IMR-90 (cell line): ENCODE measurements at regions not wholly inside any gene's neighbourhood (a gene's known extent, or its start where the extent isn't known, plus 50 kb on each side); places are given as distances from the start of the nearest gene placed in this dataset.

Experiments used
- ATAC-seq: fragments of 200-7000 bp; cut with Tn5 transposase; 2 replicates; pipeline ENCODE4 v1.9.1; 2020; ENCODE audit warnings: low read depth, mild to moderate bottlenecking, moderate library complexity
- BruUV-seq: library from RNA; stranded (reverse); fragments of 400-500 nt; replicated peaks from 2 replicates; lab custom pipeline; 2021; lab: Mats Ljungman, UMichigan
- CTCF ChIA-PET: fragments of 300-600 bp; formaldehyde crosslinking; extraction: SDS; loops from one replicate; lab custom pipeline; 2021; ENCODE audit warnings: antibody characterized with exemption; lab: Yijun Ruan, JAX
- POLR2A ChIA-PET: fragments of 300-600 bp; sonication (Branson Sonifier 250); formaldehyde crosslinking; loops from one replicate; lab custom pipeline; 2022; ENCODE audit warnings: antibody characterized with exemption; ENCODE audit not compliant: unreplicated experiment; lab: Charles Lee
- DNase-seq: peaks from one replicate; pipeline ENCODE4 v3.0.0; 2013
- H2AFZ ChIP-seq: replicated peaks from 2 replicates; pipeline ENCODE3; 2013; ENCODE audit warnings: low read length, mild to moderate bottlenecking; ENCODE audit not compliant: poor library complexity
- H2AK5ac ChIP-seq: 2 replicates; pipeline ENCODE4 v1.6.1; 2013; ENCODE audit warnings: low read depth, low read length, inconsistent platforms
- H2AK9ac ChIP-seq: replicated peaks from 2 replicates; pipeline ENCODE3; 2013; ENCODE audit warnings: mild to moderate bottlenecking, low read depth, low read length, moderate library complexity; ENCODE audit not compliant: poor library complexity
- H2BK120ac ChIP-seq: 2 replicates; pipeline ENCODE4 v1.6.1; 2013; ENCODE audit warnings: low read depth, low read length, inconsistent platforms
- H2BK15ac ChIP-seq: 3 replicates; pipeline ENCODE4 v1.6.1; 2013; ENCODE audit warnings: low read depth, low read length, inconsistent platforms
- H2BK20ac ChIP-seq: 2 replicates; pipeline ENCODE4 v1.6.1; 2013; ENCODE audit warnings: low read depth, mild to moderate bottlenecking, inconsistent platforms, low read length, moderate library complexity
- H2BK5ac ChIP-seq: 2 replicates; pipeline ENCODE4 v1.6.1; 2013; ENCODE audit warnings: mild to moderate bottlenecking, low read depth, low read length, inconsistent platforms; ENCODE audit not compliant: poor library complexity, severe bottlenecking
- H3K14ac ChIP-seq: replicated peaks from 2 replicates; pipeline ENCODE4 v1.6.1; 2013; ENCODE audit warnings: low read depth, low read length, inconsistent platforms
- H3K18ac ChIP-seq: 2 replicates; pipeline ENCODE4 v1.6.1; 2013; ENCODE audit warnings: low read depth, low read length, control low read depth
- H3K23ac ChIP-seq: 2 replicates; pipeline ENCODE4 v1.6.1; 2013; ENCODE audit warnings: low read depth, low read length, inconsistent platforms
- H3K27ac ChIP-seq: 2 replicates; pipeline ENCODE4 v1.5.1; 2013; ENCODE audit warnings: mild to moderate bottlenecking, control low read depth, low read length; ENCODE audit not compliant: insufficient read depth
- H3K27me3 ChIP-seq: 2 replicates; pipeline ENCODE4 v1.6.1; 2013; ENCODE audit warnings: low read length; ENCODE audit not compliant: control insufficient read depth, insufficient read depth
- H3K36me3 ChIP-seq: 2 replicates; pipeline ENCODE4 v1.6.1; 2013; ENCODE audit warnings: low read length, mixed read lengths; ENCODE audit not compliant: control insufficient read depth, insufficient read depth
- H3K4ac ChIP-seq: 2 replicates; pipeline ENCODE4 v1.6.1; 2013; ENCODE audit warnings: low read depth, low read length, inconsistent platforms
- H3K4me1 ChIP-seq: 2 replicates; pipeline ENCODE4 v1.6.1; 2013; ENCODE audit warnings: low read length, mixed read lengths; ENCODE audit not compliant: control insufficient read depth, insufficient read depth
- H3K4me2 ChIP-seq: 2 replicates; pipeline ENCODE4 v1.6.1; 2013; ENCODE audit warnings: low read depth, mild to moderate bottlenecking, control low read depth, low read length, moderate library complexity
- H3K4me3 ChIP-seq: 2 replicates; pipeline ENCODE4 v1.5.1; 2013; ENCODE audit warnings: low read depth, mild to moderate bottlenecking, control low read depth, low read length, moderate library complexity; ENCODE audit not compliant: insufficient read depth
- H3K56ac ChIP-seq: 2 replicates; pipeline ENCODE4 v1.6.1; 2013; ENCODE audit warnings: low read length, inconsistent platforms; ENCODE audit not compliant: insufficient read depth; ENCODE audit errors: extremely low read depth
- H3K79me1 ChIP-seq, 2 experiments: 2 replicates each; pipeline ENCODE4 v1.6.1; 2013; ENCODE audit warnings: low read length in 2 of 2, inconsistent platforms in 1 of 2, low read depth in 1 of 2
- H3K9ac ChIP-seq: 2 replicates; pipeline ENCODE4 v1.6.1; 2013; ENCODE audit warnings: low read depth, low read length, control low read depth
- H3K9me1 ChIP-seq: 2 replicates; pipeline ENCODE4 v1.6.1; 2013; ENCODE audit warnings: low read length, inconsistent platforms; ENCODE audit not compliant: insufficient read depth
- H3K9me3 ChIP-seq: 2 replicates; pipeline ENCODE4 v1.6.1; 2013; ENCODE audit warnings: low read length; ENCODE audit not compliant: control insufficient read depth, insufficient read depth
- H4K20me1 ChIP-seq: 2 replicates; pipeline ENCODE4 v1.6.1; 2013; ENCODE audit warnings: low read length, inconsistent platforms; ENCODE audit not compliant: insufficient read depth
- H4K5ac ChIP-seq: 2 replicates; pipeline ENCODE4 v1.6.1; 2013; ENCODE audit warnings: mild to moderate bottlenecking, low read depth, low read length, control low read depth
- H4K8ac ChIP-seq, 2 experiments: 2 replicates each; pipeline ENCODE4 v1.6.1; 2013; ENCODE audit warnings: low read depth in 2 of 2, low read length in 2 of 2, control low read depth in 1 of 2, inconsistent platforms in 1 of 2
- H4K91ac ChIP-seq: 2 replicates; pipeline ENCODE4 v1.6.1; 2013; ENCODE audit warnings: low read depth, low read length, inconsistent platforms; ENCODE audit not compliant: insufficient read depth
- NFE2L2 ChIP-seq: fragments of 150-350 bp; IDR thresholded peaks from 2 replicates; pipeline ENCODE4 v1.6.1; 2016; ENCODE audit warnings: low read depth, mild to moderate bottlenecking, low read length
- WGBS, 2 experiments: methylation state at CpG; one replicate each; pipeline versions ENCODE4 v1.1.5 to v1.1.7; 2013; ENCODE audit warnings: missing lambda C conversion rate in 2 of 2; ENCODE audit not compliant: insufficient read length in 1 of 2; ENCODE audit errors: extremely low coverage in 2 of 2; 5-methylcytosine and 5-hydroxymethylcytosine counted together
- dilution Hi-C: fragments of 300-500 bp; cut with HindIII; formaldehyde crosslinking; loops from one replicate; pipeline ENCODE4 v1.14.3; 2018; ENCODE audit warnings: low sequenced_read_pairs; ENCODE audit not compliant: unreplicated experiment
- in situ Hi-C: fragments of 300-500 bp; cut with MboI; formaldehyde crosslinking; loops from 3 replicates; pipeline ENCODE4 v1.14.3; 2019; ENCODE audit warnings: low sequenced_read_pairs, inconsistent platforms, mixed read lengths
- intact Hi-C: fragments of 100-400 bp; cut with micrococcal nuclease; formaldehyde crosslinking; loops from 2 replicates; pipeline ENCODE4 v1.10.0; 2022

DNA sequence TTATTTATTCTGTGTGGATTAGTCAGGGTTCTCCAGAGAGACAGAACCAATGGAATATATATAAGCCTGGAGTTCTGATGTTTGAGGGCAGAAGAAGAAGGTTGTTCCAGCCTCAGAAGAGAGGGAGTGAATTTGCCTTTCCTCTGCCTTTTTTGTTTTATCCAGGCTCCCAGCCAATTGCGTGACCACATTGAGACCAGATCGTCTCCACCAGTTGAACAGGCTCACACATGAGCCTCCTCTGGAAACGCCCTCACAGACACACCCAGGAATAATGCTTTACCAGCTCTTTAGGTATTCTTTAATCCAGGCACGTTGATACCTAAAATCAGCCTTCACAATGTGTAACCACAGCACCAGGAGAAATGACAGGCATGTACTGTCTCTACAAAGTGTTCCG is 923.1 kb downstream of the TBL1XR1 start:
- Histone ChIP-seq H2BK15ac (no peak overlapping the region), H2BK20ac (no peak overlapping the region), H2AFZ (no peak overlapping the region), H3K56ac (no peak overlapping the region), H2BK5ac (no peak overlapping the region), H4K5ac (no peak overlapping the region), H3K36me3 (no peaks in the 10 kb centered on the region), H3K4me1 (no peaks in the 10 kb centered on the region), H3K4me2 (no peak overlapping the region), H3K23ac (no peak overlapping the region), H3K9ac (no peak overlapping the region), H2AK5ac (no peak overlapping the region), H4K91ac (no peak overlapping the region), H3K9me1 (no peaks in the 10 kb centered on the region), H3K79me1 (no peaks in the 10 kb centered on the region), H2AK9ac (no peak overlapping the region), H3K14ac (no peak overlapping the region), H3K27ac (no peak overlapping the region), H3K18ac (no peak overlapping the region), H4K20me1 (no peaks in the 10 kb centered on the region), H3K9me3 (no peaks in the 10 kb centered on the region), H3K4me3 (no peak overlapping the region), H2BK120ac (no peak overlapping the region), H4K8ac (no peak overlapping the region), H3K4ac (no peak overlapping the region), H3K27me3 (no peaks in the 10 kb centered on the region)
- ATAC-seq: no peak
- ChIA-PET CTCF (no interaction called here), POLR2A (no interaction called here)
- in situ Hi-C loops: no loop called here
- DNase-seq: no peak
- intact Hi-C loops: no loop called here
- TF ChIP-seq NFE2L2: no peak
- WGBS, 2 experiments: 37% methylated on average over 2 of the region's 5 CpGs; no CpG with 5 or more reads in 1 of the 2 experiments
- no TSS peak for BruUV-seq
- dilution Hi-C loops: no loop called here
